H1 (cell line): ENCODE measurements at regions not wholly inside any gene's neighbourhood (a gene's known extent, or its start where the extent isn't known, plus 50 kb on each side); places are given as distances from the start of the nearest gene placed in this dataset.

Experiments
- TF ChIP-seq, protein P1 (sequence below): IDR thresholded peaks from 2 replicates; pipeline ENCODE4 v1.6.1; 2011; ENCODE audit warnings: low read length, improper control_type of control experiment

DNA sequence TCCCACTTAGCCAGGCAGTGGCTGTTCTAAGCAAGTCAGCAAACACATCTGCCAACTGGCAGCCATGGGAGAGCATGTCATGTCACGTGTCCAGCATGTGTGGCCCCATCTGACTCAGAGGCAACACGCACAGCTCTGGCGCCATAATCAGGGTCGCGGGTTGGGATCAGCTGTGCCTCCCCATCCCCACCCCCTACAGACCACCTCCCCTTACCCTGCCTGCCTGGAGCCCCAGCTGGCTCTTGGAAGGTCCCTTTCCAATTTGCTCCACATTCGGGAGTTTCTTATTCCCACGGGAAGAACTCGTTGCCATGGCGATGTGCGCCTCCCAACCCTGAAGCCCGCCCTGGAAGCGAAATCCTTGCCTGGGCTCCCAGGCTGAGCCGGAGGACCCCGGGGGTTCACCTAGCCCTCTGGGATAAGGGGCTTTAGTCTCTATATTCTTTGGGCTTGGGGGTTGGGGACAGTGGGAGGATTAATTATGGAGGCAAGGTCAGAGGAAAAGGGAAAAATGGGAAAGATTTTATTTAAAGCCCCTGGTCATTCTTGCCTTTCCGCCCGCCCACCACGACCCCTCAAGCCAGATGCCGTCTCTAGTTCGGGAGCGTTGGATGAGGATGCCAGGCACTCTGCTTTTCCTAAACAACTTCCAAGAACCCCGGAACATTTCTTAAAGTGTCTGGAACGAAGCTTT, 283.7 kb downstream of the ZEB1 start (continued):
- TF ChIP-seq, protein P1, sequence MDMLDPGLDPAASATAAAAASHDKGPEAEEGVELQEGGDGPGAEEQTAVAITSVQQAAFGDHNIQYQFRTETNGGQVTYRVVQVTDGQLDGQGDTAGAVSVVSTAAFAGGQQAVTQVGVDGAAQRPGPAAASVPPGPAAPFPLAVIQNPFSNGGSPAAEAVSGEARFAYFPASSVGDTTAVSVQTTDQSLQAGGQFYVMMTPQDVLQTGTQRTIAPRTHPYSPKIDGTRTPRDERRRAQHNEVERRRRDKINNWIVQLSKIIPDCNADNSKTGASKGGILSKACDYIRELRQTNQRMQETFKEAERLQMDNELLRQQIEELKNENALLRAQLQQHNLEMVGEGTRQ, result peak; percentile 62
